HG03354 (cell line): ENCODE measurements at regions not wholly inside any gene's neighbourhood (a gene's known extent, or its start where the extent isn't known, plus 50 kb on each side); places are given as distances from the start of the nearest gene placed in this dataset.
"Not testable (repeated sequence)": the region's sequence is repeated elsewhere in the genome, so short reads cannot be mapped to it uniquely, and the experiment has no call there.

ENCODE experiments used
- ATAC-seq: cut with Tn5 transposase; IDR thresholded peaks from one replicate; pipeline ENCODE4 v1.9.1; 2021; ENCODE audit warnings: mild to moderate bottlenecking; ENCODE audit not compliant: unreplicated experiment, poor library complexity, severe bottlenecking

DNA sequence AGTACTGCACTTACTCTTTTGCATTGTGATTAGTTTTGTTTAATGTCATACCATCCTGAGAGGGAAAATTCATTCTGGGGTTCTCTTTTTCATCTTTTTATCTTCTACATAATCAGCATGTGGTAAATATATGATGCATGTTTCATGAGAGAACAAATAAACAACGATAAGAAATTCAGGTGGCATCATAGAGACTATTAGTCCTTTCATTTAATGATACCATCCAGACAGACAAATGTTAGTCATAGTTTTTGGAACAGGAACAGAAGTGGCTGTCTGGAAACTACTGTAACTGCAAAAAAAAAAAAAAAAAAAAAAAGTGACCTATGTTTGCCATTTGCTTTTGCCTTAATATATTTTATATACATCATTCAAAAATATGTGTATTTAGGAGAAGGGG is 761.0 kb downstream of the EPHA4 start:
- no peak for ATAC-seq

DNA sequence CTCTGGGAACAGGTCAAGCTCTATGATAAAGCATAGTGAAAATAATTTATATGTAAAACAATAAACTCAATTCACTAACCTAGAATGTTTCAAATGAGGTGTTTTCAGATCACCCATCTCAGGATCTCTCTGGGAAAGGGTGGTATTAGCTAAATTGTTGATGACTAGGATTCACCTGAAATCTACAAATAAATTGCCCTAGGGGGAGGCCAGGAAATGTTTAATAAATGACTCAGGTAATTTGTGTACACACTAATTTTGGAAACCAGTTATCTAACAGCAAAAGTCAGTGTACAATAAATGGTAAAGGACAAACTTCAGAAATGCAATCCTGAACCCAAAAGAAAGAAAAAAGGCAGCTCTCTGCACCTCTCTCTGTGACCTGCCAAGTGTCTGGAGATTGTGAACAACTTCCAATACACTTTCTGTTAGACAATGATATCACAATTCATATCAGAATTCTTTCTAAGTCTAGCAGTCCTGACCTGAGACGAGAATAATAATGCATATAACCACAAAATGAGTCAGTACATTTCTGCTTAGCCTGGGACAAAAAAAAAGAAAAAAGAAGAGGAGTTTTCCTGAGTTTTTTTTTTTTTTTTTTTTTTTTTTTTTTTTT is 760.0 kb downstream of the EPHA4 start:
- no peak for ATAC-seq

DNA sequence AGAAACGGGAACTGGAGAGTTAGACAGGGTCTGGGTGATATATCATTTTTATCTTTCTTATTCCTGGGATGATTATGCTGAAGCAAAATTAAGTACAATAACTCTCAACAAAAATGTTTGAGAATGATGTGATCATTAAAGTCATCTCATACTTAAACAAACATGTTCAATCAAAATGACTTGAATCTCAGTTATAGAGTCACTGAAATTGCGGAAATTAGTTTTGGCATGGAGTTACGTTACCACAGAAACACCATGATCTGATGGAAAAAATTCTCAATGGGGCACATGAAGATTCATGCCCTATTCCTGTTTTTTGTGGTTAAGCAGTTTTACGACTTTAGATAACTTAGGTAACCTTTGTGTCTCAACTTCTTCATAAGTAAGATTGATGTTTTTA is 757.7 kb downstream of the EPHA4 start:
- ATAC-seq, result no peak

DNA sequence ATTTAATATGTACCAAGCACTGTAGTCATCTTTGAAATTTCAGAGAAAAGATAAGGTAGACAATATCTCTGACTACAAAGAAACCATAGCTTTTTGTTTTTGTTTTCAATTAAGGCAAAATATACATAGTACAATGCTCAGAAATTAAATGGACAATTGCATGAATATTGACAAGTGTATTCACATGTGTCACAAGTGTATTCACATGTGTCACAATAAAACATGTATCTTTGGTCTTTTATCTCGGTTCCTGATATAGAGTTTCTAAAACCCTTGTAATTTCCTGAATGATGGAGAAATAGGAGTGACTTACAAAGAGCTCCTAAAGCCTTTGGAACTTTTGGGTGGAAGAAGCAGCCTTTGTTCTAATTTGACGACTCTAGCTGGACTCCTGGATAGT is 756.4 kb downstream of the EPHA4 start:
- no peak for ATAC-seq

DNA sequence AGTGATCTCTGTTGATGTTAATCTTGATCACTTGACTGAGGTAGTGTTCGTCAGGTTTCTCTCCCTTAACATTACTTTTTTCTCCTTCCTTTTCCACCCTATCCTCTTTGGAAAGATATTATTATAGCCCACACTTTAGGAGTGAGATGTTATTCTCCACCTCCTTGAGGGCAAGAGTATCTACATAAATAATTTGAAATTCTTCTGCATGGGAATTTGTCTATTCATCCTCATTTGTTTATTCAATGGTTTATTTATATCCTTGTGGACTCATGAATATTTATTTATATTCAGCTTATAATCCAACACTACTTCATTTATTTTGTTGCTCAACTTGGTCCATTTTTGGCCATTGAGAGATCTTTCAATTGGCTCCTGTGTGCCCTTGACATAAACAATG is 750.4 kb downstream of the EPHA4 start:
- no peak for ATAC-seq

DNA sequence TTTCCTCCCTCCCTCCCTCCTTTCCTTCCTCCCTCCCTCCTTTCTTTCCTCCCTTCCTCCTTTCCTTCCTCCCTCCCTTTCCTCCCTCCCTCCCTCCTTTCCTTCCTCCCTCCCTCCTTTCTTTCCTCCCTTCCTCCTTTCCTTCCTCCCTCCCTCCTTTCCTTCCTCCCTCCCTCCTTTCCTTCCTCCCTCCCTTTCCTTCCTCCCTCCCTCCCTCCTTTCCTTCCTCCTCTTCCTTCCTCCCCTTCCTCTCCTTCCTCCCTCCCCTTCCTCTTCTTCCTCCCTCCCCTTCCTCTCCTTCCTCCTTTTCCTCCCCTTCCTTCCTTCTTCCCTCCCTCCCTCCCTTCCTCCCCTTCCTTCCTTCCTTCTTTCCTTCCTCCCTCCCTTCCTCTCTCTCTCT is 748.5 kb downstream of the EPHA4 start:
- not testable (repeated sequence) for ATAC-seq

DNA sequence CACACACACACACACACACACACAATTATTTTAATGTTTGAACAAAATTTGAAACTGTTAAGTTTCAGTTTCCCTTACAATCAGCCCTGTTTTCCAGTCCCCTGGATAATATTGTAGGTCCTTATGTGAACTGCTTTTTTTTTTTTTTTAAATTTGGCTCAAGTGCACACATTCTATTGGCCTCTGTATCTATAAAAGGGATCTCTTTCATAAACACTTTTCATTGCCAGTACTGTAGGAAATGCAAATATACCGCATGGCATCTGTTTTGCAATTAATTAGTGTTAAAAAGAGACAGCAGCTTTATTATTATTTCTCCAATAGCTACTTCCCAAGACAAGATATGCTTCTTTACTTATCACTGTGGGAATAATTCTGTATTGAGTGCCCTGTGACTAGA is 738.7 kb downstream of the EPHA4 start:
- ATAC-seq, result no peak

DNA sequence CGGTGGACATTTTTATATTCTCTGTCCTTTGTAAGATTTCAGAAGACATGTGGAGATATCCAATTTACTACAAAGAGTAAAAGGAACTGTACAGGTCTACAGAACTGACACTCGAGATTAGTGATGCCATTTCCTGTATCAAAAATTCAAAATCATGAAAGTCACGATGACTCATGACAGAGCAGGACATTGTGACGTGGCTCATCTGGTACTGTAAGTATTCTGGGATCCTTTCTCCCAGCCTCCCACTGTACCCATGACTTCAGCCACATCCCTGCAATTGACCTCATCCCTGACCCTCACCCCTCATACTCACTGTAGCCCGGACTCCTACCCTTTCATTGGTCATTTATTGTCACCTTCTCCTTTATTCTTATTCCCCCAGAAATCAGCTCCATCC is 736.5 kb downstream of the EPHA4 start:
- no peak for ATAC-seq

DNA sequence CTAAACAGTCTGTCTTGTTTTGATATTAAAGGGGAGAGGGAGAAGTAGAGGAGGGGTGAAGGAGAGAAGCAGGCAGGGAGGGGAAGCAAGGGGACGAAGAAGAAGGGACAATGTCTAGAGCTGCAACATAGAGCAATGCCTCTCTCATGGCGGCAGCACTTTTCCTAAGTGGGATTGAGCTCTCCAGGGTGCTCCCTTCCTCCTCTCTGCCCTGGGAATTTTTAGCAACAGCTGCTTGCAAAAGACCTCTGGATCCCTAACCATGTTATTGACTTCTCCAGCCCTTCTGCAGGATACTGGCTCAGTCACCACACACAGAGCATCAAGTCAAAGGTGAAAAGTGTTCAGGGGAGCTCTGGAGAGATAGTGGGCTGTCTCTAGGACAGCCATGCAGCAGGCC is 734.9 kb downstream of the EPHA4 start:
- ATAC-seq, result no peak

DNA sequence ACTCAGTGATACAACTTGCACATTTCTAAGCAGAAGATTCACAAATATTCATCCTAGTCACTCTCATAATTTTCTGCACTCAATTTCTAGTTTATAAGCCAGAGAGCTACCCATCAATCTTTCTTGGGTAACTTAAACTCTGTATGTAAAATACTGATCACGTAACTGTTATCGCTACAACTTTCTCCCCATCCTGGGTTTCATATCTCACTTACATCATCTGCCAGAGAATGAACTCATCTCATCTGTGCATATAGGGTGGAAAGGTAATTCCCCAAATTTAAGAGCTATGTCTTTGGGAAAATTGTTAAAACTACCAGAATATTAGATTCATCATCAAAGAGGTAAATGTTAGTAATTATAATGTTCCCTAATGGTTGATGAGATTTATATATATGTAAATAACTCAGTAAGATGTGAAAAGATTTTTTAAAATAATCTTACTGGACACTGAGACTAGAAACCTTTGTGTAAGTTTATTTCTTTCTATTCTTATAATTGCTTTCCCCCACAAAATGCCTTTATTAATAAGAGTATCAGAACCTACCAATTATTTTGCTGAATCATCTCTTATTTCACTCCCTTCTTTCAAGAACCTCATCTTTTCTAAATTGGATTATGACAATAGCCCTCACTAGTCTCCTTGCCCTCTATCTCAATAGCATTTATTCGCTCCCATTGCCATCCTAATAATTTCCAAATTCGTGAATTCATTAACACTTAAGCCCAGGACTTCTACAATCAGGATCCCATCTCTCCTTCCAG is 729.0 kb downstream of the EPHA4 start:
- ATAC-seq, result no peak

DNA sequence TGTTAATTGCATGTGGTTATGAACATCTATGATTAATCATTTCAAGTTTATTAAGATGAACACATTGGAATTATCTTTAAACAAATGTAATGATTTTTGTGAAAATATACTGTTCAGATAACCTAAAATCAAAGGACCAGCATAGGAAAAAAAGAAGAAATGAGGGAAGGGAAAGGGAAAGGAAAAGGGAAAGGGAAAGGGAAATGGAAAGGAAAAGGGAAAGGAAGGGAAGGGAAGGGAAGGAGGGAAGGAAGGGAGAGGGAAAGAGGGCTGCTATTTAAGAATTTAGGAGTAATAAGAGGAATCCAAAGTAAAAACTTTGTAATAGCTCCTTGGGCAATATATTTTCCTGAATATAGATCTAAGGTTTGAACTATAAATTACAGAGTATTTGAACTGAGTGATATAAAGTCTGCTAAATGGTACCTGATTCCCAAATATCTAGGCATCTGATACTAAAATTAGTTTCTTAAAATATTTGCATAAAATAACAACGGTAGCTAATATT is 726.3 kb downstream of the EPHA4 start:
- ATAC-seq, result no peak

DNA sequence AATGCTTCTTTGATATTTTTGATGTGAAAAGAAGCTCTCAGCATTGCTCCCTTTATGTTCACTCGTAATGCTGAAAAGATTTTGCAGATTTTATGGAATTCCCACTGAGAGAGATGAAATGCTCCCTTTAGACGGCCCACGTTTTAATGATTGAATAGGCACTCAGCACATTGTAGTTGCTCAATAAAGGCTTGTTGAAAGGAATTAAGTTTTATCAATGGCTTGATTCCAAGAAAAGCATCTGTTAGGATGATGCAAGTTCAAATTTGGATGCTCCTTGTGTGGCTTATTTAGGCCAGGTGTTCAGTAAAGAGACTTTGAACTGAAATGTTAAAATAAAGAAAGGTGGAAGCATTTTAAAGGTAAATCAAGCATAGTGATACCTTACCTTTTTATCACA is 725.1 kb downstream of the EPHA4 start:
- ATAC-seq, result no peak

DNA sequence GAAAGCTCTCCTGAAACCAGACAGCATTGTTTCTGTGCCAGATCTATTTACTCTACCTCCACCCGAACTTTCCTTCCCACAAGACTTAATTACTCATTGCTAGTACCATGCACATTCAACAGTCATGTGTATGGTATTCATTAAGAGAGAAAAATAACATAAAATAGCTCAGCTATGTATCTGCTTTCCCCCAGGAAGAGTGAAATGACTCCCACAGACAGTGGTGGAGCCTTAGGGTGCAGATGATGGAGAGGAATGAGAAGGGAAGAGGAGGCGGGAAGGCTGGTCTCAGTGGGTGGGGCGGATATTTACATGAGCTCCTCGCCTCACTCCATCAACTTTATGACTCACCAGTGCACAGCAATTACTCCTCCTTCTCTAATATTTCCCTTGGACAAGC is 724.5 kb downstream of the EPHA4 start:
- ATAC-seq, result no peak

DNA sequence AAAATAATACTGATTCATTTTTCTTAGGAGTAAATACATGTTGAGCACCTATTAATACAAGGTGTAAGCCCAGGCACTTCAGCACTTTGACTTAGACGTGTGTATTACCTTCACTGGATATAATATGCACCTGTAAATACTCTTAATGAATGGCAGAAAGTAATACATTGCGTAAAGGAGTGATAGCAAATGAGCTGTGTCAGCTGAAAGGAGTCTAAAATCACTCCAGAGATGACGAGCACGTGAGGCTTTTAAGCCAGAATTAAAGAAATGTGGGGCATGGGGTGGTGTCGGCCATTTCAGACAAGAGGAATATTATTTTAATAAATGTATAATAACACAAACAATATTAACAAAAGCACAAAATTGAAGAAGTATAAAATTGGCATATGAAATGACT is 722.7 kb downstream of the EPHA4 start:
- no peak for ATAC-seq

DNA sequence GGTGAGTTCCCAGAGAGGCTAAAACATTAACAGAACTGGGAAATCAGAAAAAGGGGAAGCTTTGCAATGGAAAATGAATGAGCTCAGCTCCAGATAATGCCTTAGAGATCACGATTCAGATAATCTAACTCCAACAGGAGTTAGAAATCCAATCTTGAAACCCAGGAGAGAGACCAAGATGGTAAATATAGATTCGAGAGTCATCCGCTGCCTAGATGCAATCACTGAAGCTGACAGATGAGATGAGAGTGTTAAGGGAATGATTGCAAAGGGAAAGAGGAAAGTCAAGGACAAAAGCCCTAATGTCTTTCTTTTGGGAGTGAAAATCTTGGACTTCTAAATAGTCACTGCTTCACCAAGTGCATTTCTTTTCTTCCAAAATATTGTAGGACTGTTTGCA is 722.0 kb downstream of the EPHA4 start:
- no peak for ATAC-seq

DNA sequence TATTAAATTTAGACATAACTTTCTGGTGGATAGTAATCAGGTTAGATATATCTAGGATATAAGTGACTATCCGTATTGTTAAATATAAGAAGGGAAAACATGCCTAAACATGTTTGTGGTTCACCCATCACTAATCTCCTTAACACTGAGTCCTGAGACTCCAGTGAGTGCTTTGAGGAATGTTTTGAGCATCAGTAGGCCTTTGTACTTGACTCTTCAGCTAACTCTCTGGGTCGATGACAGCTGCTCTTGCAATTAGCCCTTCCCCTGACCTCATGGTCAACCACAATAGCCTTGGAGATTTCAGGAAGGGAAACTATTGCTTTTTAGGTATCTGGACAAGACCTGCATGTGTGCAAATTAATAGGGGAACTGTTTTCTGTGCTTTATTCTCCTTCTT is 716.8 kb downstream of the EPHA4 start:
- ATAC-seq, result no peak

DNA sequence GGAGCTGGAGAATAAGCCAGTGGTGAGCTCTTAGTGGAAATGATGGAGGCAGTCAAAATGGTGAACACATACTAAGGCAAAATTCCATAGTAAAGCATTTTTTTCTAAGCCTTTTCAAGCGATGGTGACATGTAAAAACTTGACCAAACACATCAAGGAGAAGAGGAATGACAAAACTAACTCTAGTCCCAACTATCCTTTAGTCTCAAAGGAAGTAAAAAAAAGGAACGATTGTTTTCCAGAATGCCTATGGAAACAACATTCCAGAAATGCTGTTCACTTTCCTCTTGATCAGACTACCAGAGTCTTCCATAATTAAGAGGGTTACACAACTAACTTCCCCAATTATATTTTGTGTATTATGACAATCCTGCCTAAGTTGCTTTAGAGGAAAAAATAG is 715.6 kb downstream of the EPHA4 start:
- no peak for ATAC-seq

DNA sequence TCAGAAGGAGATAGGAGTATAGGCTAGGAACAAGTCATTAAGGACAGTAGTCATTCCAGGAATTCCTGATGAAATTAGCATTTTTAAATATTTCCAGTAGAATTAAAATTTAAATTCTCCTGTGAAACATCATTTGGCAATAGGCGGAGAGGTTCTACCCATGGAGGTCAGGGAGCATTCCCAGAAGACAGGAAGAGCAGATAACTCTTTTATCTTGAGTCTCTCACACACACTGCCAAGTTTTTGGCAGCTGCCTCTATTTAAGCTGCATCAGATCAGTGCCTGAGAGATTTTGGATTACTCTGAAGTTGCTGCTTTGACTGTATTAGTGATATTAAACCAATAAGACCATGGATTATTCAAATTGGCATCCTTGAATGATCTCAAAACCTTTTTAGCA is 714.7 kb downstream of the EPHA4 start:
- ATAC-seq, result no peak

DNA sequence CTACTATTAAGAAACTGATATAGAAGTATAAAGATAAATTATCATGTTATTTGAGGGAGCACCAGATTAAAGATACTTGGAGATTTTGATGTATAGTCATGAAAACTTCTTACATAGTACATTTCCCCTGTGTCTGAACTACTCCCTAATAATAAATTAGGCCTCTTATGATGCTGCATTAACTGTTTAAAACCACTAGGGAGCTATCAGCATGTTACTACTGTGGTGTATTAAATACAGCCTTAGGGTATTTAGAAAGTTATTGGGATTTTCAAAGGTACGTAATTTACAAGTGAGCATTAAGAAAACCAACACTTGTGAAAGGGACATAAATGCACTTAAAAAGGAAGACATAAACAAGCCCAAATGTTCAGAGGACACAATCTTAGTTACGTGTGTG is 714.0 kb downstream of the EPHA4 start:
- ATAC-seq, result no peak

DNA sequence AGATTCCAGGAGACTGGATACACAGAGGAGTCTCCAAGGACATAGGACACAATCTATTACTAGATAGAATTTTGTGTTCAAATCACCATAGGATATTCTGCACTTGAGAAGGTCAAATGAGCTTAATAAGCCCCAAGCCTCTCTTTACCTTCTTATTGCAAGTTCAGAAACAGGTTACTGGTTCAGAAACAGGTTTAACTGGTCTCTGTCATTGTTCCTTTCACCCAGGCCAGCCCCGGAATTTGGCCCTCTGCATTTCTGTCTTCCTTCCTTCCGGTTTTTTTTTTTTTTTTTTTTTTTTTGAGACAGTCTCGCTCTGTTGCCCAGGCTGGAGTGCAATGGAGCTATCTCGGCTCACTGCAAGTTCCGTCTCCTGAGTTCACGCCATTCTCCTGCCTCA is 700.2 kb downstream of the EPHA4 start:
- ATAC-seq, result no peak

DNA sequence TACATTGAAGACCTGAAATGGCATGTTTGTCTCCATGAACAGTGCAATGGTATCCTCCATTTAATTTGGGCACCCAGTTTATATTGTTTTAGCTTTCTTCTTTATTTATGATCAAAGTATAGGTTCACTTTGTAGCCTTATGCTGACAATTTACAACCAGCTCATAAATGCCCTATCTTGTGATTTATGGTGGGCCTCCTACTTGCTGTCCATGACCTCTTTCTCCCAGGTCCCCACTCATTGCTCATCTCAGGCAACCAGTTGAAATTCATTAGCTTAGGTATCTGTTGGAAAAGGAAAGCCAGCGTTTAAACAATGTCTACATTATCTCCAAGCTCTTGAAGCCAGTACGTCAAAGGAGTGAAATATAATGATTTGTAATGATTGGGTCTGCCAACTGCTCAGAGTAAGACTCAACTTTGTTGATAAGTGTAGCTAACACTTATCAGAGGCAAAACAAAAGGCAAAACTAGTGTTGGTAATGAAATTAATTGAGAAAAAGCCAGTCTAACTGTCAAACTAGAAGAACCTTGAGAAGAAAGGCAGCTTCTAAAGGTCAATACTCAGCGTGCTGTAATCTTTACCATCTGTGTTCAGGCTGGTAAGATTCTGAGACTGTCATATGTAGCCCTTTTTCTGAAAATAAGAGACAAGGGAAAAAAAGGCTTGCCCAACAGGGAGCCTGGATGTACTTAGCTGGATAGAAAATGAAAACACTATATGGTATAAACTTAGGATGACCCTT is 695.9 kb downstream of the EPHA4 start:
- no peak for ATAC-seq
